ENCODE measurements at regions not wholly inside any gene's neighbourhood (a gene's known extent, or its start where the extent isn't known, plus 50 kb on each side); places are given as distances from the start of the nearest gene placed in this dataset.

GRCh38 chr5:173463207-173463606 lies 135.0 kb upstream of the STC2 start:
- no peak for DNase-seq (ENCODE audit: low read depth, low spot score)

GRCh38 chr5:173458828-173459609 lies 130.8 kb upstream of the STC2 start:
- no peak for DNase-seq (ENCODE audit: low read depth, low spot score)

GRCh38 chr5:173457482-173457881 lies 129.3 kb upstream of the STC2 start:
- DNase-seq (ENCODE audit: low read depth, low spot score), result no peak

GRCh38 chr5:173456751-173457171 lies 128.5 kb upstream of the STC2 start:
- DNase-seq (ENCODE audit: low read depth, low spot score), result no peak

GRCh38 chr5:173456181-173456580 lies 128.0 kb upstream of the STC2 start:
- DNase-seq (ENCODE audit: low read depth, low spot score), result no peak

GRCh38 chr5:173455599-173455957 lies 127.4 kb upstream of the STC2 start:
- no peak for DNase-seq (ENCODE audit: low read depth, low spot score)

- no peak for DNase-seq (ENCODE audit: low read depth, low spot score)
These were observed 126.8 kb upstream of the STC2 start for GRCh38 chr5:173454736-173455598.

GRCh38 chr5:173454361-173454735 lies 126.1 kb upstream of the STC2 start:
- DNase-seq (ENCODE audit: low read depth, low spot score), result no peak

GRCh38 chr5:173453167-173453566 lies 125.0 kb upstream of the STC2 start:
- no peak for DNase-seq (ENCODE audit: low read depth, low spot score)

GRCh38 chr5:173452119-173452905 lies 124.1 kb upstream of the STC2 start:
- no peak for DNase-seq (ENCODE audit: low read depth, low spot score)

- DNase-seq (ENCODE audit: low read depth, low spot score), result no peak
These were observed 123.4 kb upstream of the STC2 start for GRCh38 chr5:173451651-173452050.

GRCh38 chr5:173451031-173451430 lies 122.8 kb upstream of the STC2 start:
- peak; percentile 61 for DNase-seq (ENCODE audit: low read depth, low spot score)

GRCh38 chr5:173450188-173450587 lies 122.0 kb upstream of the STC2 start:
- no peak for DNase-seq (ENCODE audit: low read depth, low spot score)

- DNase-seq (ENCODE audit: low read depth, low spot score), result no peak
These were observed 120.6 kb upstream of the STC2 start for GRCh38 chr5:173448856-173449255.

GRCh38 chr5:173443971-173444370 lies 115.8 kb upstream of the STC2 start:
- DNase-seq (ENCODE audit: low read depth, low spot score), result no peak

GRCh38 chr5:173441053-173441628 lies 112.9 kb upstream of the STC2 start:
- DNase-seq (ENCODE audit: low read depth, low spot score), result no peak

GRCh38 chr5:173438951-173439350 lies 110.7 kb upstream of the STC2 start:
- DNase-seq (ENCODE audit: low read depth, low spot score), result no peak

GRCh38 chr5:173435447-173435846 lies 107.2 kb upstream of the STC2 start:
- DNase-seq (ENCODE audit: low read depth, low spot score), result no peak

GRCh38 chr5:173434270-173434669 lies 106.1 kb upstream of the STC2 start:
- DNase-seq (ENCODE audit: low read depth, low spot score), result no peak

- DNase-seq (ENCODE audit: low read depth, low spot score), result no peak
These were observed 102.2 kb upstream of the STC2 start for GRCh38 chr5:173430394-173430793.

GRCh38 chr5:173429489-173430150 lies 101.4 kb upstream of the STC2 start:
- no peak for DNase-seq (ENCODE audit: low read depth, low spot score)
